Tibial nerve (tissue), 4 donors: ENCODE measurements at regions not wholly inside any gene's neighbourhood (a gene's known extent, or its start where the extent isn't known, plus 50 kb on each side); places are given as distances from the start of the nearest gene placed in this dataset.

Source experiments
- DNase-seq, 2 donors: peaks; one replicate each; pipeline ENCODE4 v3.0.0-alpha.2; 2019; ENCODE audit warnings: low spot score in 2 of 2
- H3K27ac ChIP-seq, 4 donors: fragments of 200-600 bp; sonication (generic) in 3 of 4; one replicate each; pipeline ENCODE4 v1.5.1; 2017 to 2019; ENCODE audit warnings: mild to moderate bottlenecking in 1 of 4
- H3K27me3 ChIP-seq, 2 donors: fragments of 200-600 bp; sonication (generic) in 1 of 2; one replicate each; pipeline versions ENCODE4 v1.5.1 to v1.6.0; 2017 to 2019
- H3K36me3 ChIP-seq, 3 donors: fragments of 200-600 bp; sonication (generic); one replicate each; pipeline ENCODE4 v1.5.1; 2018 to 2019
- H3K4me1 ChIP-seq, 4 donors: fragments of 200-600 bp; sonication (generic) in 3 of 4; one replicate each; pipeline ENCODE4 v1.5.1; 2017 to 2019
- H3K4me3 ChIP-seq, 4 donors: fragments of 200-600 bp; sonication (generic) in 3 of 4; one replicate each; pipeline ENCODE4 v1.5.1; 2017 to 2019; ENCODE audit warnings: mild to moderate bottlenecking in 1 of 4, moderate library complexity in 1 of 4
- H3K9me3 ChIP-seq, 4 donors: fragments of 200-600 bp; sonication (generic) in 3 of 4; one replicate each; pipeline ENCODE4 v1.5.1; 2017 to 2019
- CTCF ChIP-seq, 5 experiments: fragments of 200-600 bp in 3 of 5; fragments of 450-650 bp in 2 of 5; sonication (generic) in 3 of 5; IDR thresholded peaks; one replicate each; pipeline ENCODE4 v1.5.1; 2016 to 2019; ENCODE audit warnings: antibody characterized with exemption in 5 of 5, mild to moderate bottlenecking in 3 of 5, moderate library complexity in 2 of 5
- EP300 ChIP-seq, 2 donors: sonication (generic); formaldehyde crosslinking; IDR thresholded peaks; one replicate each; pipeline ENCODE4 v1.6.1; 2017; ENCODE audit warnings: antibody characterized with exemption in 2 of 2, mild to moderate bottlenecking in 1 of 2
- POLR2A ChIP-seq, 2 donors: fragments of 450-650 bp; IDR thresholded peaks; one replicate each; pipeline ENCODE4 v1.6.1; 2017; ENCODE audit warnings: antibody characterized with exemption in 2 of 2, mild to moderate bottlenecking in 2 of 2, moderate library complexity in 2 of 2
- whole genome bisulfite sequencing, 2 donors: methylation state at CpG; one replicate each; pipeline ENCODE4 v1.1.5; 2018; 5-methylcytosine and 5-hydroxymethylcytosine counted together

GRCh38 chr1:228905701-228906101 lies 170.4 kb downstream of the RHOU start:
- DNase-seq: no peak
- no peaks in the 10 kb centered on the region for H3K36me3 ChIP-seq
- no peak for TF ChIP-seq EP300 (IDR thresholded peaks at IDR 0.05)
- no peak for TF ChIP-seq POLR2A (IDR thresholded peaks at IDR 0.05)
- no peak for TF ChIP-seq CTCF (IDR thresholded peaks at IDR 0.05)

GRCh38 chr1:228906223-228906860 lies 171.1 kb downstream of the RHOU start:
- H3K27me3 ChIP-seq: no peaks in the 10 kb centered on the region
- H3K36me3 ChIP-seq: no peaks in the 10 kb centered on the region
- DNase-seq: no peak
- no peak for TF ChIP-seq POLR2A (IDR thresholded peaks at IDR 0.05)
- no peak for TF ChIP-seq CTCF (IDR thresholded peaks at IDR 0.05)
- TF ChIP-seq EP300 (IDR thresholded peaks at IDR 0.05): no peak
- H3K4me3 ChIP-seq: no peak overlapping the region
- H3K27ac ChIP-seq: no peak overlapping the region
- H3K4me1 ChIP-seq: peaks cover 0 to 27% (median 2%) of the 10 kb centered on the region in 4 donors
- H3K9me3 ChIP-seq: peaks cover 0 to 13% (median 4%) of the 10 kb centered on the region in 4 donors
- WGBS, 2 donors: 90 to 93% methylated on average over 10 of the region's 10 CpGs

More at GRCh38 chr1:228905701-228906101, 170.4 kb downstream of the RHOU start:
- Histone ChIP-seq H3K4me3 (no peak overlapping the region), H3K9me3 (peaks cover 0 to 13% (median 4%) of the 10 kb centered on the region in 4 donors), H3K4me1 (peaks cover 0 to 34% (median 2%) of the 10 kb centered on the region in 4 donors), H3K27ac (no peak overlapping the region), H3K27me3 (no peaks in the 10 kb centered on the region)
- 83 to 100% methylated on average over 2 of the region's 2 CpGs for WGBS, 2 donors

- Histone ChIP-seq H3K4me3 (no peak overlapping the region), H3K4me1 (no peaks in the 10 kb centered on the region), H3K9me3 (peaks cover 0 to 13% (median 4%) of the 10 kb centered on the region in 4 donors), H3K27ac (no peak overlapping the region), H3K27me3 (no peaks in the 10 kb centered on the region), H3K36me3 (no peaks in the 10 kb centered on the region)
- WGBS, 2 donors: 46 to 60% methylated on average over 14 of the region's 14 CpGs
- no peak for DNase-seq
- TF ChIP-seq CTCF (IDR thresholded peaks at IDR 0.05) (no peak), POLR2A (IDR thresholded peaks at IDR 0.05) (no peak), EP300 (IDR thresholded peaks at IDR 0.05) (no peak)
These were observed 176.2 kb downstream of the RHOU start for GRCh38 chr1:228911225-228912210.

GRCh38 chr1:228913626-228914414 lies 178.5 kb downstream of the RHOU start:
- H3K4me1 ChIP-seq: no peaks in the 10 kb centered on the region
- TF ChIP-seq POLR2A (IDR thresholded peaks at IDR 0.05): no peak
- no peak for TF ChIP-seq EP300 (IDR thresholded peaks at IDR 0.05)
- no peak for TF ChIP-seq CTCF (IDR thresholded peaks at IDR 0.05)
- no peak overlapping the region for H3K27ac ChIP-seq
- 83 to 88% methylated on average over 8 of the region's 8 CpGs for WGBS, 2 donors
- no peak overlapping the region for H3K4me3 ChIP-seq
- peaks cover 0 to 2% (median 0%) of the 10 kb centered on the region in 4 donors for H3K9me3 ChIP-seq
- no peaks in the 10 kb centered on the region for H3K27me3 ChIP-seq
- DNase-seq: no peak
- no peaks in the 10 kb centered on the region for H3K36me3 ChIP-seq
